SH-SY5Y (cell line): ENCODE measurements at regions not wholly inside any gene's neighbourhood (a gene's known extent, or its start where the extent isn't known, plus 50 kb on each side); places are given as distances from the start of the nearest gene placed in this dataset.

Experiments used
- GATA2 ChIP-seq: IDR thresholded peaks from 2 replicates; pipeline ENCODE4 v1.6.1; 2011; ENCODE audit warnings: mild to moderate bottlenecking, low read depth, low read length
- GATA3 ChIP-seq: IDR thresholded peaks from 2 replicates; pipeline ENCODE4 v1.6.1; 2011; ENCODE audit warnings: low read depth, mild to moderate bottlenecking, low read length, moderate library complexity

- TF ChIP-seq GATA2: no peak
- TF ChIP-seq GATA3: no peak
Measured at GRCh38 chr5:38634568-38635369, 78.3 kb upstream of the LIFR start.
